Endothelial cell of umbilical vein (primary cell): ENCODE measurements at regions not wholly inside any gene's neighbourhood (a gene's known extent, or its start where the extent isn't known, plus 50 kb on each side); places are given as distances from the start of the nearest gene placed in this dataset.

ENCODE experiments used
- BruUV-seq: library from RNA; stranded (reverse); fragments of 400-500 nt; replicated peaks from 2 replicates; lab custom pipeline; 2021; lab: Mats Ljungman, UMichigan
- CTCF ChIA-PET: fragments of 300-600, 350-600 bp; sonication (Branson Sonifier 250); formaldehyde crosslinking; loops from one replicate; lab custom pipeline; 2021; ENCODE audit warnings: antibody characterized with exemption, inconsistent platforms; lab: Charles Lee
- POLR2A ChIA-PET: fragments of 300-600, 350-600 bp; sonication (Branson Sonifier 250); formaldehyde crosslinking; loops from one replicate; lab custom pipeline; 2021; ENCODE audit warnings: antibody characterized with exemption, inconsistent platforms; lab: Charles Lee
- DNase-seq: peaks from one replicate; pipeline ENCODE4 v3.0.0-alpha.2; 2011; ENCODE audit warnings: low read depth, low spot score
- FAIRE-seq: peaks from 2 replicates; lab custom pipeline; 2011; peaks lifted over from hg19 to GRCh38; lab: Jason Lieb, UNC
- H2AFZ ChIP-seq: 2 replicates; pipeline ENCODE4 v1.6.0; 2012; ENCODE audit warnings: low read depth, low read length, control low read depth, inconsistent platforms
- H3K27ac ChIP-seq: 2 replicates; pipeline ENCODE4 v1.5.1; 2011; ENCODE audit warnings: low read depth, mild to moderate bottlenecking, control low read depth, low read length, moderate library complexity; ENCODE audit not compliant: insufficient read depth
- H3K27me3 ChIP-seq, 2 experiments: 2 replicates each; pipeline versions ENCODE4 v1.6.0 to v1.6.1; 2011; ENCODE audit warnings: low read length in 2 of 2, mixed read lengths in 1 of 2; ENCODE audit not compliant: control insufficient read depth in 2 of 2, insufficient read depth in 2 of 2
- H3K36me3 ChIP-seq, 2 experiments: 2 replicates in 1 of 2; 3 replicates in 1 of 2; pipeline ENCODE4 v1.5.1; 2011; ENCODE audit warnings: low read length in 2 of 2, mild to moderate bottlenecking in 1 of 2, moderate library complexity in 1 of 2; ENCODE audit not compliant: control insufficient read depth in 2 of 2, insufficient read depth in 2 of 2; ENCODE audit errors: extremely low read depth in 1 of 2
- H3K4me1 ChIP-seq: 3 replicates; pipeline ENCODE4 v1.5.1; 2011; ENCODE audit warnings: mild to moderate bottlenecking, low read length; ENCODE audit not compliant: control insufficient read depth, insufficient read depth; ENCODE audit errors: extremely low read depth
- H3K4me2 ChIP-seq: 2 replicates; pipeline ENCODE4 v1.6.1; 2011; ENCODE audit warnings: low read length, control low read depth, mixed read lengths; ENCODE audit not compliant: insufficient read depth
- H3K4me3 ChIP-seq, 3 experiments: fragments of 200-600 bp in 1 of 3; sonication (generic), shearing (Covaris generic) in 1 of 3; replicated peaks in 1 of 3; 2 replicates each; pipeline ENCODE4 v1.5.1; 2011 to 2016; ENCODE audit warnings: control low read depth in 3 of 3, low read length in 3 of 3, mild to moderate bottlenecking in 2 of 3, inconsistent platforms in 1 of 3, low read depth in 1 of 3, moderate library complexity in 1 of 3; ENCODE audit not compliant: insufficient read depth in 1 of 3
- H3K79me2 ChIP-seq: 2 replicates; pipeline ENCODE4 v1.6.0; 2012; ENCODE audit warnings: low read length, inconsistent platforms; ENCODE audit not compliant: control insufficient read depth, insufficient read depth
- H3K9ac ChIP-seq: replicated peaks from 2 replicates; pipeline ENCODE3; 2011; ENCODE audit warnings: low read length, control low read depth; ENCODE audit not compliant: insufficient read depth; ENCODE audit errors: extremely low read depth
- H3K9me1 ChIP-seq: replicated peaks from 3 replicates; pipeline ENCODE4 v1.6.0; 2011; ENCODE audit warnings: mild to moderate bottlenecking, low read length; ENCODE audit not compliant: control insufficient read depth, insufficient read depth; ENCODE audit errors: extremely low read depth
- H3K9me3 ChIP-seq: replicated peaks from 2 replicates; pipeline ENCODE4 v1.5.1; 2012; ENCODE audit warnings: low read length, inconsistent platforms; ENCODE audit not compliant: control insufficient read depth, insufficient read depth
- H4K20me1 ChIP-seq: replicated peaks from 2 replicates; pipeline ENCODE3; 2011; ENCODE audit warnings: mild to moderate bottlenecking, low read length; ENCODE audit not compliant: control insufficient read depth, insufficient read depth; ENCODE audit errors: extremely low read depth
- EZH2 ChIP-seq: IDR thresholded peaks from 2 replicates; pipeline ENCODE4 v1.6.1; 2012; ENCODE audit warnings: borderline replicate concordance, low read depth, mild to moderate bottlenecking, moderate library complexity, low read length, inconsistent platforms; ENCODE audit not compliant: severe bottlenecking
- FOS ChIP-seq: IDR thresholded peaks from 2 replicates; pipeline ENCODE4 v1.6.1; 2011; ENCODE audit warnings: mild to moderate bottlenecking, low read length, moderate library complexity, borderline replicate concordance; ENCODE audit not compliant: insufficient read depth
- GATA2 ChIP-seq: IDR thresholded peaks from 2 replicates; pipeline ENCODE4 v1.7.0; 2011; ENCODE audit warnings: low read depth, mild to moderate bottlenecking, moderate library complexity, mixed read lengths, low read length; ENCODE audit not compliant: insufficient read length, insufficient read depth
- JUN ChIP-seq: IDR thresholded peaks from 2 replicates; pipeline ENCODE4 v1.6.1; 2011; ENCODE audit warnings: borderline replicate concordance, low read depth; ENCODE audit not compliant: insufficient read length, insufficient read depth
- MYC ChIP-seq: IDR thresholded peaks from one replicate; pipeline ENCODE4 v1.6.1; 2011; ENCODE audit warnings: mild to moderate bottlenecking, low read depth, low read length
- POLR2A ChIP-seq: IDR thresholded peaks from 2 replicates; pipeline ENCODE4 v1.6.1; 2012; ENCODE audit warnings: low read depth, mild to moderate bottlenecking, control low read depth, low read length
- POLR2AphosphoS5 ChIP-seq: IDR thresholded peaks from 2 replicates; pipeline ENCODE4 v1.6.1; 2012; ENCODE audit warnings: low read depth, mild to moderate bottlenecking, control low read depth, low read length, moderate library complexity; ENCODE audit not compliant: insufficient read depth
- dilution Hi-C: fragments of 300-500 bp; cut with MboI; formaldehyde crosslinking; loops from one replicate; pipeline ENCODE4 v1.15.0; 2019; ENCODE audit warnings: low sequenced_read_pairs; ENCODE audit not compliant: extremely low pct_ligation_motif_present
- intact Hi-C: fragments of 100-400 bp; cut with micrococcal nuclease; formaldehyde crosslinking; loops from one replicate; pipeline ENCODE4 v1.10.0; 2022
- TF ChIP-seq, protein P1 (sequence below): IDR thresholded peaks from 2 replicates; pipeline ENCODE4 v1.6.1; 2011; ENCODE audit not compliant: insufficient read depth, insufficient read length
- TF ChIP-seq, protein P2 (sequence below), 2 donors: IDR thresholded peaks; 1 replicate in 1 of 2; 2 replicates in 1 of 2; pipeline ENCODE4 v1.5.1; 2011; ENCODE audit warnings: low read length in 2 of 2, mild to moderate bottlenecking in 2 of 2, moderate library complexity in 2 of 2, control low read depth in 1 of 2, inconsistent platforms in 1 of 2, low read depth in 1 of 2; ENCODE audit not compliant: insufficient read depth in 1 of 2; ENCODE audit errors: extremely low read depth in 1 of 2

DNA sequence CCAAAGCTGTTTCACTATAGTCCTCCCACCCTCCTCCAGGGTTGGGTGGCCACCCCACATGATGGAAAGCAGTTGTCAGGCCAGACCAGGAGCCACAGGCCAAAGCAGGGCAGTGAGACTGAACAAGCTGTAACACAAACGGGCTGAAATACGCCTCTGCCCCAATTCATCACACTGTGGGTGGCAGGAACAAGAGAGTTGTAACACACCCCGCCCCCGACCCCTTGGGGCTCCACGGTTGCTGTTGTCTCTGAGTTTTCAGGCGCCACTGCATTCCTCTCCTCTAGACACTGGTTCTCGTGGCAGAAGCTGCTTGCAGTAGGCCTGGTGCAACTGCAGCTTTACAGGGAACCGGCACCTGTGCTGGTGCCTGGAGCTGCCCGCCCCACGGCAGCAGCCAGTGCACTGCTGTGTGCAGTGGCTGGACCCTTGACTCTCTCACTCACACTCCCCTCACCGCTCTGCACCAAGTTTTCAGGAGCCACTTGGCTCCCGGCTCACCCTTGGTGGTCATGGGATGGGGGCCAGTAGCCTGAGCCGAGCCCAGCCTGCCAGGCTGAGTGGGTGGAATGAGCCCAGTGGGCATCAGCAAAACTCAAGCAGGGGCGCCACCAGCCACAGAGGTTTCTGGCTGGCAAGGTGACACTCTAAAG, 1314.5 kb upstream of the MIR17HG start:
- Histone ChIP-seq H3K27me3 (no peaks in the 10 kb centered on the region), H3K9me1 (no peaks in the 10 kb centered on the region), H3K79me2 (no peaks in the 10 kb centered on the region), H3K4me2 (no peak overlapping the region), H3K9ac (no peak overlapping the region), H3K36me3 (no peaks in the 10 kb centered on the region), H3K4me3 (no peak overlapping the region), H3K9me3 (no peaks in the 10 kb centered on the region), H3K27ac (no peak overlapping the region), H3K4me1 (no peaks in the 10 kb centered on the region), H4K20me1 (no peaks in the 10 kb centered on the region), H2AFZ (no peak overlapping the region)
- POLR2A ChIA-PET: no interaction called here
- DNase-seq (no peak), FAIRE-seq (no peak)
- intact Hi-C loops (no loop called here), dilution Hi-C loops (no loop called here)
- no TSS peak for BruUV-seq
- CTCF ChIA-PET: no interaction called here
- no peak for TF ChIP-seq FOS
- TF ChIP-seq POLR2A: no peak
- no peak for TF ChIP-seq POLR2AphosphoS5
- no peak for TF ChIP-seq EZH2
- TF ChIP-seq GATA2: no peak
- TF ChIP-seq, protein P1, sequence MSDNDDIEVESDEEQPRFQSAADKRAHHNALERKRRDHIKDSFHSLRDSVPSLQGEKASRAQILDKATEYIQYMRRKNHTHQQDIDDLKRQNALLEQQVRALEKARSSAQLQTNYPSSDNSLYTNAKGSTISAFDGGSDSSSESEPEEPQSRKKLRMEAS: no peak
- TF ChIP-seq MYC: no peak
- TF ChIP-seq, protein P2, sequence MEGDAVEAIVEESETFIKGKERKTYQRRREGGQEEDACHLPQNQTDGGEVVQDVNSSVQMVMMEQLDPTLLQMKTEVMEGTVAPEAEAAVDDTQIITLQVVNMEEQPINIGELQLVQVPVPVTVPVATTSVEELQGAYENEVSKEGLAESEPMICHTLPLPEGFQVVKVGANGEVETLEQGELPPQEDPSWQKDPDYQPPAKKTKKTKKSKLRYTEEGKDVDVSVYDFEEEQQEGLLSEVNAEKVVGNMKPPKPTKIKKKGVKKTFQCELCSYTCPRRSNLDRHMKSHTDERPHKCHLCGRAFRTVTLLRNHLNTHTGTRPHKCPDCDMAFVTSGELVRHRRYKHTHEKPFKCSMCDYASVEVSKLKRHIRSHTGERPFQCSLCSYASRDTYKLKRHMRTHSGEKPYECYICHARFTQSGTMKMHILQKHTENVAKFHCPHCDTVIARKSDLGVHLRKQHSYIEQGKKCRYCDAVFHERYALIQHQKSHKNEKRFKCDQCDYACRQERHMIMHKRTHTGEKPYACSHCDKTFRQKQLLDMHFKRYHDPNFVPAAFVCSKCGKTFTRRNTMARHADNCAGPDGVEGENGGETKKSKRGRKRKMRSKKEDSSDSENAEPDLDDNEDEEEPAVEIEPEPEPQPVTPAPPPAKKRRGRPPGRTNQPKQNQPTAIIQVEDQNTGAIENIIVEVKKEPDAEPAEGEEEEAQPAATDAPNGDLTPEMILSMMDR (IDR thresholded peaks at IDR 0.05; ENCODE audit: extremely low read depth in 1 of 2, insufficient read depth in 1 of 2, low read depth in 1 of 2, low read length in 2 of 2): no peak
- no peak for TF ChIP-seq JUN
